ENCODE measurements at regions not wholly inside any gene's neighbourhood (a gene's known extent, or its start where the extent isn't known, plus 50 kb on each side); places are given as distances from the start of the nearest gene placed in this dataset.

GRCh38 chr11:127074151-127074761, 73.7 kb upstream of the KIRREL3 start:
- DNase-seq (ENCODE audit: low spot score in 2 of 2), result no peak
- no peak overlapping the region for H3K27ac ChIP-seq
- no peaks in the 10 kb centered on the region for H3K9me3 ChIP-seq
- no peaks in the 10 kb centered on the region for H3K27me3 ChIP-seq
- no peaks in the 10 kb centered on the region for H3K36me3 ChIP-seq
- no peaks in the 10 kb centered on the region for H3K4me1 ChIP-seq
- TF ChIP-seq POLR2A (IDR thresholded peaks at IDR 0.05) (no peak), CTCF (IDR thresholded peaks at IDR 0.05) (no peak), POLR2AphosphoS5 (IDR thresholded peaks at IDR 0.05) (no peak), EP300 (IDR thresholded peaks at IDR 0.05) (no peak)
- WGBS, result 66% methylated on average over 6 of the region's 7 CpGs
- H3K4me3 ChIP-seq, result no peak overlapping the region

- no peak for TF ChIP-seq CTCF (IDR thresholded peaks at IDR 0.05)
- TF ChIP-seq POLR2AphosphoS5 (IDR thresholded peaks at IDR 0.05), result no peak
- TF ChIP-seq POLR2A (IDR thresholded peaks at IDR 0.05), result no peak
- no peak for TF ChIP-seq EP300 (IDR thresholded peaks at IDR 0.05)
- no peak for DNase-seq (ENCODE audit: low spot score in 2 of 2)
- Histone ChIP-seq H3K4me3 (no peak overlapping the region), H3K27ac (no peak overlapping the region), H3K9me3 (no peaks in the 10 kb centered on the region), H3K36me3 (no peaks in the 10 kb centered on the region), H3K27me3 (no peaks in the 10 kb centered on the region), H3K4me1 (no peaks in the 10 kb centered on the region)
- WGBS, result 49% methylated on average over 4 of the region's 4 CpGs
Measured at GRCh38 chr11:127073621-127074020, 73.1 kb upstream of the KIRREL3 start.

- no peak for DNase-seq (ENCODE audit: low spot score in 2 of 2)
- Histone ChIP-seq H3K27me3 (no peaks in the 10 kb centered on the region), H3K36me3 (no peaks in the 10 kb centered on the region), H3K27ac (no peak overlapping the region), H3K9me3 (no peaks in the 10 kb centered on the region), H3K4me3 (no peak overlapping the region), H3K4me1 (no peaks in the 10 kb centered on the region)
- 88% methylated on average over 7 of the region's 7 CpGs for WGBS
- no peak for TF ChIP-seq POLR2A (IDR thresholded peaks at IDR 0.05)
- no peak for TF ChIP-seq EP300 (IDR thresholded peaks at IDR 0.05)
- no peak for TF ChIP-seq POLR2AphosphoS5 (IDR thresholded peaks at IDR 0.05)
- no peak for TF ChIP-seq CTCF (IDR thresholded peaks at IDR 0.05)
Measured at GRCh38 chr11:127071606-127072005, 71.0 kb upstream of the KIRREL3 start.

GRCh38 chr11:127070808-127071207, 70.2 kb upstream of the KIRREL3 start:
- TF ChIP-seq POLR2A (IDR thresholded peaks at IDR 0.05), result no peak
- no peak for TF ChIP-seq POLR2AphosphoS5 (IDR thresholded peaks at IDR 0.05)
- no peak for TF ChIP-seq CTCF (IDR thresholded peaks at IDR 0.05)
- no peak for TF ChIP-seq EP300 (IDR thresholded peaks at IDR 0.05)
- H3K27me3 ChIP-seq, result no peaks in the 10 kb centered on the region
- DNase-seq (ENCODE audit: low spot score in 2 of 2), result no peak
- no peak overlapping the region for H3K4me3 ChIP-seq
- H3K4me1 ChIP-seq, result no peaks in the 10 kb centered on the region
- no peaks in the 10 kb centered on the region for H3K36me3 ChIP-seq
- no peak overlapping the region for H3K27ac ChIP-seq
- WGBS, result 80% methylated on average over 4 of the region's 4 CpGs
- no peaks in the 10 kb centered on the region for H3K9me3 ChIP-seq

- Histone ChIP-seq H3K36me3 (no peaks in the 10 kb centered on the region), H3K4me3 (no peak overlapping the region), H3K9me3 (no peaks in the 10 kb centered on the region), H3K27ac (no peak overlapping the region), H3K27me3 (no peaks in the 10 kb centered on the region), H3K4me1 (no peaks in the 10 kb centered on the region)
- TF ChIP-seq POLR2A (IDR thresholded peaks at IDR 0.05) (no peak), POLR2AphosphoS5 (IDR thresholded peaks at IDR 0.05) (no peak), EP300 (IDR thresholded peaks at IDR 0.05) (no peak), CTCF (IDR thresholded peaks at IDR 0.05) (no peak)
- no peak for DNase-seq (ENCODE audit: low spot score in 2 of 2)
- WGBS, result 28% methylated on average over 7 of the region's 7 CpGs
Measured at GRCh38 chr11:127066401-127067090, 66.0 kb upstream of the KIRREL3 start.

Data from suprapubic skin (tissue), 4 donors.